HCT116 (cell line): ENCODE measurements at regions not wholly inside any gene's neighbourhood (a gene's known extent, or its start where the extent isn't known, plus 50 kb on each side); places are given as distances from the start of the nearest gene placed in this dataset.

Experiments
- ATF3 ChIP-seq: IDR thresholded peaks from 2 replicates; pipeline ENCODE4 v1.6.1; 2012
- CEBPB ChIP-seq: IDR thresholded peaks from 2 replicates; pipeline ENCODE4 v1.6.1; 2012; ENCODE audit warnings: low read depth
- CTCF ChIP-seq, 3 experiments: fragments of 200-600 bp in 1 of 3; sonication (generic) in 1 of 3; IDR thresholded peaks in 2 of 3; conservative IDR thresholded peaks in 1 of 3; 2 replicates each; pipeline ENCODE4 v1.5.1; 2012 to 2017; ENCODE audit warnings: low read depth in 2 of 3, low read length in 2 of 3, antibody characterized with exemption in 1 of 3, borderline replicate concordance in 1 of 3, control low read depth in 1 of 3, mild to moderate bottlenecking in 1 of 3, mixed read lengths in 1 of 3, mixed run types in 1 of 3, moderate library complexity in 1 of 3; ENCODE audit not compliant: insufficient read depth in 1 of 3
- EZH2 ChIP-seq: fragments of 200-600 bp; sonication (generic); IDR thresholded peaks from 2 replicates; pipeline ENCODE4 v1.6.1; 2017; ENCODE audit warnings: antibody characterized with exemption, mixed run types
- JUND ChIP-seq: IDR thresholded peaks from 2 replicates; pipeline ENCODE4 v1.6.1; 2012
- RAD21 ChIP-seq: IDR thresholded peaks from 2 replicates; pipeline ENCODE4 v1.6.1; 2012; ENCODE audit warnings: low read depth, mild to moderate bottlenecking
- REST ChIP-seq: IDR thresholded peaks from 2 replicates; pipeline ENCODE4 v1.6.1; 2012; ENCODE audit warnings: low read depth
- SIN3A ChIP-seq: IDR thresholded peaks from 2 replicates; pipeline ENCODE4 v1.6.1; 2012; ENCODE audit warnings: low read depth
- TCF7L2 ChIP-seq: IDR thresholded peaks from 2 replicates; pipeline ENCODE4 v1.7.0; 2011; ENCODE audit warnings: borderline replicate concordance, inconsistent platforms; ENCODE audit not compliant: insufficient read depth, insufficient read length; ENCODE audit errors: extremely low read depth

DNA sequence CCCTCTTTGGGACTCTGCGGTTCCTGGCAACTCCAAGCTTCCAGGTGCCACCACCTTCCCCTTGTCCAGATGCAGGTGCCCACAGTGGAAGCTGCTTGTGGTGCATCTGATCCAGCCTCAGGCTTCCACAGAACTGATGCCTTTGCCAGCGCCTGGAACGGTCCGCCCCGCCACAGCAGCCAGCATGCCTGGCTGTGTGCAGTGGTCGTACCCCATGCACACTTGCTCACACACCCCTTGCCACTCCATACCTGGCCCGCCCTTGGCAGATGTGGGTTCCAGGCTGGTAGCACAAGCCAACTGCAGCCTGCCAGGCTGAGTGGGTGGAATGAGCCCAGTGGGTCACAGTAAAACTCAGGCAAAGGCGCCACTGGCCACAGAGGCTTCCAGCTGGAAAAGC, 240.5 kb downstream of the PPP4R3C start (continued):
- TF ChIP-seq REST (no peak), RAD21 (no peak), ATF3 (no peak), JUND (no peak), EZH2 (no peak), SIN3A (no peak), TCF7L2 (no peak), CEBPB (no peak), CTCF (IDR thresholded peaks at IDR 0.05 in 2 of 3, conservative IDR thresholded peaks at IDR 0.05 in 1 of 3; ENCODE audit: borderline replicate concordance in 1 of 3, insufficient read depth in 1 of 3, low read depth in 2 of 3, low read length in 2 of 3) (no peak)
